ENCODE measurements at regions not wholly inside any gene's neighbourhood (a gene's known extent, or its start where the extent isn't known, plus 50 kb on each side); places are given as distances from the start of the nearest gene placed in this dataset.

DNA sequence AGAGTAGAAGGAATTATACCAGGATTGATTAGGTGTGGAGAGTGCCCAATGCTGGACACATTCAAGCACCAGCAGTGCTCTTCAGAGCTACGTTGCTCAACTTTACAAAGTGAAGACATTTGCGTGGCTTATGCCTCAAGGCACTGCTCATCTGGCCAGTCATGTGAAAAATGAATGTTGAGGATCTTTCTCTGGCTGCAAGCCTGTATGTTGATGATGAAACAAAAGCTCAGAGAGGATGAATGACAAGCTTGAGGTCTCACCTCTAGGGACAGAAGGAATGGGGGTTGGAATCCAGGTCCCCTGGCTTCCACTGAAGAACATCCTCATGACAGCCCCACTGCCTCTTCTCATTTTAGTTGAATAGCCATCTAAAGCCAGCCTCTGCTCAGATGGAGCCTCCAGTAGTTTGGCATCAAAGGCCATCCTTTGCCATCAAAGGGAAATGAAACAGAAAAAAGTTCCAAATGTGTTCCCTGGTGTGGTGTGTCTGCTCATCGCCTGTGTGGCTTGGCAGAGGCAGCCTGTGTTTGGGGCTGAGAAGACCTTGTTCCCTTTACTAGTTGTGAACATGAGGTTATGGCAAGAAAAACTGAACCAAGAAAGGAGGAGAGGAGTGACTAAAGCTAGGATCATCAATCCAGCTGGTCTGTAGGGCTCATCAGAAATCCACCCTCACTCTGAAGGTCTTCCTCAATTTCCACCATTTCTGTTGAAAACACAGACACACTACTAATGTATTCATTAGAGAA, 114.0 kb upstream of the KL start:
- no peak overlapping the region for H3K4me3 ChIP-seq (ENCODE audit: low read length)
- TF ChIP-seq, protein P1, sequence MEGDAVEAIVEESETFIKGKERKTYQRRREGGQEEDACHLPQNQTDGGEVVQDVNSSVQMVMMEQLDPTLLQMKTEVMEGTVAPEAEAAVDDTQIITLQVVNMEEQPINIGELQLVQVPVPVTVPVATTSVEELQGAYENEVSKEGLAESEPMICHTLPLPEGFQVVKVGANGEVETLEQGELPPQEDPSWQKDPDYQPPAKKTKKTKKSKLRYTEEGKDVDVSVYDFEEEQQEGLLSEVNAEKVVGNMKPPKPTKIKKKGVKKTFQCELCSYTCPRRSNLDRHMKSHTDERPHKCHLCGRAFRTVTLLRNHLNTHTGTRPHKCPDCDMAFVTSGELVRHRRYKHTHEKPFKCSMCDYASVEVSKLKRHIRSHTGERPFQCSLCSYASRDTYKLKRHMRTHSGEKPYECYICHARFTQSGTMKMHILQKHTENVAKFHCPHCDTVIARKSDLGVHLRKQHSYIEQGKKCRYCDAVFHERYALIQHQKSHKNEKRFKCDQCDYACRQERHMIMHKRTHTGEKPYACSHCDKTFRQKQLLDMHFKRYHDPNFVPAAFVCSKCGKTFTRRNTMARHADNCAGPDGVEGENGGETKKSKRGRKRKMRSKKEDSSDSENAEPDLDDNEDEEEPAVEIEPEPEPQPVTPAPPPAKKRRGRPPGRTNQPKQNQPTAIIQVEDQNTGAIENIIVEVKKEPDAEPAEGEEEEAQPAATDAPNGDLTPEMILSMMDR (conservative IDR thresholded peaks at IDR 0.05; ENCODE audit: low read depth, low read length): no peak
- DNase-seq (ENCODE audit: low read depth): no peak

DNA sequence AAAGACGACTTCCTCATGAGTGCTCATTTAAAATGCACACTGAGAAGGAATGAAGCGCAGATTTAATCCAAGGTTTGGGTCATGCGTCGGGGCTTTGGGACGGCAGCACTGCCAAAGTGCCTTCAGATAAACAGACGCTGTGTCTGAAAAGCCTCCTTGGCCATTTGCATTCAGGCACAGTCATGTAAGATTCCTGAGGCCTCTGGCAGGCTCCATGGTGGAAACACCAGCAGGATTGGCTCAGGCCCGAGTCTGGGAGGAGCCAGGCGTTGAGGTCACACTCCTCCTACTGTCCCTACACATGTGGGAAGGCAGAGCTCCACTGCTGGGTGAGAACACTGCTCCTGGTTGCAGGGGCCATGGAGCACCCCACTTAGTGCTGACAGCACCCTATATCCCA, 113.3 kb upstream of the KL start:
- no peak overlapping the region for H3K4me3 ChIP-seq (ENCODE audit: low read length)
- no peak for DNase-seq (ENCODE audit: low read depth)
- TF ChIP-seq, protein P1 (conservative IDR thresholded peaks at IDR 0.05; ENCODE audit: low read depth, low read length): no peak

DNA sequence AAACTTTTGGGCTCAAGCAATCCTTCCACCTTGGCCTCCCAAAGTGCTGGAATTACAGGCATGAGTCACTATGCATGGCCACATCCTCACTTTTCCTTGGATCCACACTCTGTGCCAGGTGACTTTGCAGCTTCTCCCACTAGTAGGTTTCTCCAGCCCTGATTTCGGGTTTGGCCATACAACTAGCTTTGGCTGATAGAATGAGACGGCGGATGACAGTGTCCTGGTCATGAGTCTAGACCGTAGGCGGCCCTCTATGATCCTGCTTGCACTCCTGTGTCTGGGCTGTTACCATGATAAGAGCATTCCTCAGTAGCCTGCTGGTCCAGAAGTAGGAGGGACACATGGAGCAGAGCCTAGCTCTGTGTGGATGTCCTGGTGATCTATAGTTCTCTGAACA, 112.5 kb upstream of the KL start:
- DNase-seq (ENCODE audit: low read depth): no peak
- TF ChIP-seq, protein P1 (conservative IDR thresholded peaks at IDR 0.05; ENCODE audit: low read depth, low read length): no peak

DNA sequence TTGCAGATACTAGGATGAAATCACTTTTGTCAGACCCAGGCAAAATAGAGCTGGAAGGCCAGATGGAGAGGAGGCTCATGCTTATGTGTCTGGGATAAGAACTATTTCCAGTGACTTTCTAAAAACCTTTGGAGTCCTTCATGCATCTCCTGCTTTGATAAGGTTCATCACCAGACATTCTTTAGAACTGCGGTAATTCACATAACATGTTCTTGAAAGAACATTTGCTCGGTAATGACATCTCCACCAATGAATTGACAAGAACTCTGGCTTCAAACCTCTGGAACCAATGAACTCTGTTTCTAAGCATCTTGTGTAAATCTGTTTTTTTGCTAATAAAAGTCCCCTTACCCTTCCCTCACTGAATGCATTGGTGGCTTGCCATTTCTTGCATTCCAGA, 112.0 kb upstream of the KL start:
- DNase-seq (ENCODE audit: low read depth): no peak
- TF ChIP-seq, protein P1 (conservative IDR thresholded peaks at IDR 0.05; ENCODE audit: low read depth, low read length): no peak
- H3K4me3 ChIP-seq (ENCODE audit: low read length): no peak overlapping the region

More for the DNA sequence above, 112.5 kb upstream of the KL start:
- no peak overlapping the region for H3K4me3 ChIP-seq (ENCODE audit: low read length)

DNA sequence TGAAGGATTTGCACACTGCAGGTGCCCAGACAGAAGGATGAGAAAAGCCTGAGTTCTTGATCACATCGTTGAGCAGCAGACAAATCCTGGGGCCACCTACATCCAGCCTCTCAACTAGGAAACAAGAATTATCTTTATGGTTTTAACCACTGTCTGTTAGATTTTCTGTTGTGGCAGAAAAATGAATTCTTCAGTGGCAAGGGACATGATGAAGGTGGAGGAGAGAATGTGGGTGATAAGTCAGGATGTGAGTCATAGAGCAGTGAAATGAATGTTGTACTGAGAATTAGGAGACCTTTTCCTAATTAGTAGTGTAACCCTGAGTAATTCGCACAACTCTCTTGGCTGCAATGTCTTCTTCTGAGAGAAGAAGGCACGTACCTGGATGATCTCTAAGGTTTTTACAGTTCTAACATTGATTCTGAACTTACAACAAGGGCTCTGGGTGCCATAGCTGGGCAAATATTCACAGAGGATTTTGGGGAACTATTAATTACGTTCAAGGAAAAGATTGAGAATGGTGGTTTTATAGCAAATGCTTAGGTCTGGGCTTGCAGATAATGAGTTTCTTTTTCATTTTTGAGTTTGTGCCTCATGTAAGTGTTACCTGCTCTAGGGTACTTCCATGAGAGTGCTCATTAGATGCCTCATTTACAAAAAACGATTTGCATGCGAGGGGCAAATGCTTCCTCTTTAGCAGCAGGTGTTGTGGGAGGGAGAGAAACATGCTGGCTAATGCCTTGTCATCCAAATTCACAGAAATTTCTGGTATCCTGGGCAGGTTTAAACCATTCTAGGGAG, 111.0 kb upstream of the KL start:
- H3K4me3 ChIP-seq (ENCODE audit: low read length): no peak overlapping the region
- TF ChIP-seq, protein P1 (conservative IDR thresholded peaks at IDR 0.05; ENCODE audit: low read depth, low read length): no peak
- DNase-seq (ENCODE audit: low read depth): no peak

DNA sequence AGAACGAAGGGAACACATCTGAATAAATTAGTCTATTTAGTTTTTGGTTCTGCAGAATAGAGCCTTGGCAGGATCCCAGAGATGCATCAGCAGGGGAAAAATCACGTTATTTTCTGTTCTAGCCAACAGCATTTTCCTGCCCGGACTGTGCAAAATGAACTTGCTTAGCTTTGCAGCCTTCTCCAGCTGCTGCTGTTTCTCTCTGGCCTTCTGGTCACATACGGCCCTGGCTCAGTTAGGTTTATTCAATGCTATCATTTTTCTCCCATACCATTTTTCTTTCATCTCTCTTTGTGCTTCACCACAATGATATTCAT, 110.4 kb upstream of the KL start:
- TF ChIP-seq, protein P1 (conservative IDR thresholded peaks at IDR 0.05; ENCODE audit: low read depth, low read length): no peak
- DNase-seq (ENCODE audit: low read depth): no peak
- no peak overlapping the region for H3K4me3 ChIP-seq (ENCODE audit: low read length)

DNA sequence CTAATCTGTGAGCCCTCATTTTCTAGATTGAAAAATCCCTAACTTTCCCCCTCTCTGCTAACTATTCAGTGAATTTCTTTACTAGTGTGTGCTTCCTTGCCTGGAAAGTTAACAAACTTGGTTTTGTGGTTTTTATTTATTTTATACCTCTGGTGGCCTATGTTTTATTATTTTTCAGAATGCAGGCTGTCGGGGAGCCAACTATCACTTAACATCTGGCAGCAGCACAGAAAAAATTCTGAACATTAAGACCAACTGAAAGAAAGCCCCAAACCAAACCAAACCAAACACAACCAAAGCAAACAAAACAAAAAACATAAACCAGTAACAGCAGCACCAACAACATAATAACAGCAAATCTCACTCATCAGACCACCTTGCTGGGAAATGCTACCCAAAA, 109.0 kb upstream of the KL start:
- TF ChIP-seq, protein P1 (conservative IDR thresholded peaks at IDR 0.05; ENCODE audit: low read depth, low read length): no peak
- no peak for DNase-seq (ENCODE audit: low read depth)
- no peak overlapping the region for H3K4me3 ChIP-seq (ENCODE audit: low read length)

Measured in retinal pigment epithelial cell (primary cell).